Renal cortical epithelial cell (primary cell): ENCODE measurements at regions not wholly inside any gene's neighbourhood (a gene's known extent, or its start where the extent isn't known, plus 50 kb on each side); places are given as distances from the start of the nearest gene placed in this dataset.

Experiments
- DNase-seq: peaks from one replicate; pipeline ENCODE4 v3.0.0-alpha.2; 2011; ENCODE audit warnings: low read depth

DNA sequence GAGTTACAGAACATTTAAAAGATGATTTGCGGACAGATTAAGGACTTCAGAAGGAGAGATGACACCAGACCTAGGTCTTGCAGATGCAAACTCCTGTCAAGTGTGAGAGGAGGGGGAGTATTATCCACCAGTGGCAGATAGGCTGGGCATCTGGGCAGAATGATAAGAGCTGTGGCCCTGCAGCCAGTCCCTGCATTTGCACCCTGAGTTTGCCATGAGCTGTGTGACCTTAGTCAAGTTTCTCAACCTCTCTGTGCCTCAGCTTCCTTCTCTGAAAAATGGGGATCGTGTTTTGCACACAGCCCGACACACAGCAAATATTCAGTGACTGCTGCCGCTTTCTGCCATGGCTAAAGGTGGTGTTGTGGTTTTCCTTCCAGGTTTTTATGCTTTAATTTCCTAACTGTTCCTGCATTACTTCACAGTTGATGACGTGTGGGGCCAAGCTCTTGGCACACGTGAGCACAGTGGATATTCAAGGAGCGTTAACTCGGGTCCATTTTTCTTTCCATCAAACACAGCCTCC is 516.2 kb downstream of the CDH26 start:
- no peak for DNase-seq

- DNase-seq, result no peak
Observed at GRCh38 chr20:60476045-60476444, 517.8 kb downstream of the CDH26 start.

DNA sequence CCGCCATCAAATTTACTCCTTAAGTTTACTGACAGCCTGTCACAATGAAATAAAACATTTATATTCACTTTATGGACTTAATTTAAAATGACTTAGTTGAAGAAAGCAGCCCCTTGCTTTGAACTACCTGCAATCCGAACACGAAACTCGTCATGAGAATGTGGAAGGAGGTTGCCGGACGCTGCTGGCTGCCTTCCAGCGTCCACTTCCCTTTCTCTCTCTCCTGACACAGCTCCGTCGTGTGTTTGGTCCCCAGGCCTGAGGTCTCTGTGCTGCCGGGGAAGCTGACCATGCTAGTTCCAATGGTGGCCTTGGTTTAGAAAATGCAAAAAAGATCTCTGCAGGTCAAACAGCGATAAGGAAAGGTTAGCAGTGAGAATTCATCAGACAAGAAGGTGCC is 519.7 kb downstream of the CDH26 start:
- no peak for DNase-seq

DNA sequence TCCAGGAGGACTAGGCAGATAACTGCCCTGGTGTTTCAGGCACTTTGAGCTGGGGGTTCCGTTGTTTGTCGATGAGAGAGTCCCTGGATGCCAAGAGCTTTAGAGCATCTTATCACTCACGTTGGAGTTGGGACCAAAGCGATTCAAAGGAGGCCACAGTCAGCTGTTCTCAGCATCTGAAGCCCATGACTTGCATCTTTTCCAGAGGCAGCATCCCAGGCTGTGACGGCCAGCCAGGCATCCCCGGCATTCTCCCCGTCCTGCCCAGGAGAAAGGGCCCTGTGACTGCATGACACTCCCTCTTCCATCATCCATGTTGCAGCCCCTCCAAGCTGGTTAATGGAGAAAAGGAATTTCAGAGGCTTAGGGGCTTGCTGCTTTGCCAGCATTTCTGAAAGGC is 520.3 kb downstream of the CDH26 start:
- DNase-seq, result no peak

DNA sequence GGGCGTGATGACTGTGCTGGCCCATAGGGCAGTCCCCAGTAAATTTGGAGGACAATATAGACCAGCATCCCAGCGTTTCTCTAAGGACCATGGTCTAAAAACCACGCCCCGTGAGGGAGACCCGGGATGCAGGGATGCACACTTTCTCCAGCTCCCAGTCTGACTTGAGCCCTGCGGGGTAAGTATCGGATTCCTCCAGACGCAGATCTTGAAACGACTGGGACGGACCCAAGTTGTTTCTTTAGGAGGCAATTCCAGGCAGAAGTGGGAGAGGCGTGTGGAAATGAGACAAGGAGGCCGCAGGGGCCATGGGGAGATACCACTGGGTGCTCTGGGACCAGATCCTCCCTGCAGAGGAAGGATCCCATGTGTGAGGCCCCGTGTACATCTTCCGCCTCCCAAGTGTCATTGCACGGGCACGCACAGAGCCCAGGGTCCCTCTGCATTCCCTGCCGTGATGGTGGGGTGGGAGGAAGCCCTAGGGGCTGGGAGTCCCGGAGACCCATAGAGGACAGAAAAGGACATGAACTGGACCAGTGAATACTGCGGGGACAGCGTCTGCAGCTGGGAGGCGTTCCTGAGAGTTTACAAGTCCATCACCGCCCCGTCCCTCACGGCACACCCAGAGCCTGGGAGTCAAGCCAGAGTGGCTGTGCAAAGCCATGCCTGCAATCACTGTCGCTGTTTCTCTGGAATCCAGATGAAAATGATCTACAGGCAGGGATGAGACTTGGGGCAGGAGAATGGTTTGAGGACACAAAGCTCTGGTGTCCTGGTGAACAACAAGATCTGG is 522.9 kb downstream of the CDH26 start:
- DNase-seq, result no peak

DNA sequence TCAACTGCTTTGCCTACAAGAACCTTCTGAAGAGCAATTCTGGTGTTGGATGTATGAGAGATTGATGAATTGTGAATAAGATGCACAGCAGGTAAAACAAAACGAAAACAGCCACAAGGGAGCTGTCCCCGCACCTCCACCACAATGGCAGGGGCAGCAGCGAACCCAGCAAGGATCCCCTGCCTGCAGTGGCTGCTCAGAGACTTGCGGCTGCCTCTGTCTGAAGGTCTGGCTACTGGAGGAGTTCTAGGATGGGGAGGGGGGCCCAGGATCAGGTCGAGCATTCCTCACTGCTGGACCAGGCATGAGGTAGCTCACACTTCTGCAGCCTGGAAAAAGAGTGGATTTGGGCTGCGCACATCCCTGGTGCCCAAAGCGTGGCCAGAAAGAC is 523.5 kb downstream of the CDH26 start:
- DNase-seq, result no peak

DNA sequence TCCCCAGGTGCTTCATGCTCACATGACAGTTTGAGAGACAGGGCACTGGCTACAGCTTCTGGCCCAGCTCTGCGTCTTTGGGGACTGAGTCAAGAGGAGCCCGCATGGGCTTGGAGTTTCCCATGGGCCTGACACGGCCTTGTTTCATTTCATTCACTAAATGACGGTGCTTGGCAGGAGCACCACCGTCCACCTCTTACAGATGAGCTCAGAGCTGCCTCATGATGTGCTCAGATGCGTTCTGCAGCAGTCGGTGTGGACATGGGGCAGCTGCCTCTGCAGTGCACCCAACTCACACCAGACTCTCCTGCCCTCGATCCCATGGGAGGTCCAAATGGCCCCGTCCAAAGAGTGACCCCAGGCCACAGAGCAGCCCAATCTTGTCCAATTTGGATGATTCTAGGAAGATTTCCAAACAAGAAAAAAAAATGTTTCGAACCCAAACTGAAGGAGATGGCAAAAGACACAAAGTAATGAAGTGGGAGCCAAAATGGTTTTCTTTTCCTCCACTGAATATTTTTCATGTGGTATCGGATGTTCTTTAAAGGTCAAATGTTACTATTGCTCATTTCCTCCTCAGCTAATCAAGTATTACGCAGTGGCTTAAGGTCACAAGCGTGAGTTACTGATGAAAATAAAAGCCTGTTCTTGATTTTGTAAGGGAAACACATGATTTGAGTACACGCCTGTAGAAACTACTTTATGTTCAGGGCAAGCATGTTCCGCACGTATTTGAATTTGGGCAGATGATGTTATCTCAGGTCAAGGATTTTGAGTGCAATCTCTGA is 524.2 kb downstream of the CDH26 start:
- no peak for DNase-seq

GRCh38 chr20:60483371-60483770 is 525.1 kb downstream of the CDH26 start:
- DNase-seq, result no peak

DNA sequence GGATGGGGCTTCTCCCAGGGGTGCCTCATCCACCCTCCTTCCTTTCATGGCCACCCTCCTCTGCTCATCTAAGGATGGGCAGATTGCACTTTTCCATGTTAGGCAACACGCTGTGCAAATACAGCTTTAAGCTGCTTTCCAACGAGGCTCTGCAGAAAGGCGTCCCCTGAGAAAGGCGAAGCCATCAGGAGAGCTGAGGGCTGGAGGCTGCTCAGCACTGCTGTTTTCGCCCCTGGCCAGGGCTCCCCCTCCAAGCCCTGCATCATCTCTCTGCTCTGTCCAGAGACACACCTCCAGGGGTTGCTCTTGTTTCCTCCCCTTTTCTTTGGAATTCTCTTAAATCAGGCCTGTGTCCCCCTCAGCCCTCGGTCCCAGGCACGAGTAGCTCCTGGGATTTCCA is 526.1 kb downstream of the CDH26 start:
- no peak for DNase-seq

DNA sequence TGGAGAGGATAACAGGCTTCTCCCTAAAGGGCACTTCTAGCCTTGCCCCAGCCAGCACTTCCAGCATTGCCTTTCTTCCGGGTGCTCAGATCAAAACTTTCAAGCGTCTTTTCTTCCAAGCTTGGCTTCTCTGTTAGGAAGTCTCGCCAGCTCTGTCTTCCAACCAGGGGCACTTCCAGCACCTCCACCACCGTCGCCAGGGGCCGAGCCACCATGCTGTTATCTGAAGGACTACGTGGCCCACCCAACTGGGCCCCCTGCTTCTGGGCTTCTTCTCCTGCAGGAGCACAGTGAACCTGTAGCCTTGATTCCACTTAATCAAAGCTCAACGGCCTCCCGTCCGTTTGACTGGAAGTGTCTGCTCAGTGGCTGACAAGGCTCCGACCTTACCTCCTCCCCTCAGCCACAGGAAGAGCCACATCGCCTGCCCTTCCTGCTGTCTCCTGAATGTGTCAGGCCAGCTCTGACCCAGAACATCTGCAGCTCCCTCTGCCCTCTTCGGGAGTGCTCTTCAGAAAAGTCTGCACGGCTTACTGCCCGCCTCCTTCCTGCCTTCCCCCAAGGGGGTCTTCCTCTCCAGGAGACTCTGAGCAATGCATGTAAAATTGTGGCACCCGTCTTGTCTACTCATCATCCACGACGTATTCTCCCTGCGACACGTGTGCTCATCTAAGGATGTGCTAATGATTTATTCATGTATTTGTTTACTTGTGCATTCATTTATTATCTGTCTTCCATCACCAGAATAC is 527.0 kb downstream of the CDH26 start:
- DNase-seq, result no peak

DNA sequence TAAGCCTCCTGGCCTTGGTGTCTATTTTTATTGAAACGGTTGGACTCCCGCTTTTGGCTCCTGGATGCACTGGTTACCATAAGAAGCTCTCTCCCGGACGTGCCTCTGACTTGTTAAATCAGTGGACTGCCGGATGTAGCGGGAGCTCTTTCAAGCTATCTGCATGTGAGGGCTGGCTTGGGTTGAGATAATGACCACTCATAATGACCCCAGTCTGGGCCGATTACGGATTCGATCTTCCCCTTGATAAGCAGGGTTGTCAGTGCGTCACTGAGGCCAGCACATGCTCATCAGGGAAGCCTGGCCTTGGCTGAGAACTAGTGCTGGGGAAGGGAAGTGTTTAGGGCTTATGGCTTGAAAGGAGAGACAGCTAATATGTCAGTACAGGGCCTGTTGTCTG is 528.1 kb downstream of the CDH26 start:
- no peak for DNase-seq

- DNase-seq, result no peak
Observed at GRCh38 chr20:60486937-60487336, 528.7 kb downstream of the CDH26 start.

GRCh38 chr20:60490217-60491050 is 532.2 kb downstream of the CDH26 start:
- DNase-seq, result no peak

GRCh38 chr20:60491051-60491581 is 532.9 kb downstream of the CDH26 start:
- no peak for DNase-seq

DNA sequence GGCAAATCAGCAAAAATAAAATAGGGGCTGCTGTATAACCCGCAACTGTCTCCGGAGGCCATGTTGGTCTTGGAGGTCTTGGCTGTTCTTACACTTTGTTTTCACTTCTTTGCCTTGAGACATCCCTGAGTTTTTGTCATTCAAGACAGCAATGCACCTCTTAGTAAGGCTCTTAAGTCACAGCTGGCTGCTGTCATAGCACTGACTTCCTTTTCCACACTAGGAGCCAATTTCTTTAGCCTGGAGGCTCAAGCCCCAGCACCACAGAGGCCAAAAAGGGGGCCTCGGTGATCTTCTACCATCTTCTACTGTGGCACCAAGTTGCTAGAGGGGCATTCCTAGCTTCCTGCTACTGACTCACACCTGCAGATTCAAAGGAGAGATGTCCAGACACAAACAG is 536.3 kb downstream of the CDH26 start:
- no peak for DNase-seq

DNA sequence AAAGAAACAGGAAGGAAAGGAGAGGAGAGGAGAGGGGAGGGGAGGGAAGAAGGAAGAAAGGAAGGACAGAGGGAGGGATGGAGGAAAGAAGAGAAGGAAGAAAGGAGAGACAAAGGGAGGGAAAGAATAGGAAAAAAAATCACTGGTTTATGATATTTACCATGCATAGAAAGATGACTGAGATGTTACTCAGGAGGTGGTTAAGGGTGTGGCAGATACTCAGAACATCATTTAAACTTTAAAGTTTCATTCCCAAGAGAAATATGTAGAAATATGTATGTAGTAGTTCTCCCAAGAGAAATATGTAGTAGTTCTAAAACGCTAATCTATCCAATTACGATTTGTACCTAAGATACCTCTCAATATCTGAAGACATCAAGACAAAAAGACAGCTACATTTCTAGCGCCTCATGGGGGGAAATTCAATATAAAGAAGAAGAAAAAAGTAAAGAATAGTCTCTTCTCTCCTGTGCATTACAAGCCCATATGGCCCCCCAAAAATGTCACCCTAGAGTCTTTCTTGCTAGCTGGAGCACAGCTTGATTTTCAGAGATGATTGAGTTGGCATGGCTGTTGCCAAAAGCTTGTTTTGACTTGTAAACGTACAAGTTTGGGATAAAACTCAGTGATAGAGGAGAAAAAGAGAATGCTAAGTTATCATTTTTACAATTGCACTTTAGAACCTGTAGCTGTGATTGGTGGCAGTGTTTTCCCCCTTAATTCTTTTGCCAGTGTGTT is 539.2 kb downstream of the CDH26 start:
- DNase-seq, result no peak

- DNase-seq, result no peak
Observed at GRCh38 chr20:60500038-60500701, 541.9 kb downstream of the CDH26 start.

- no peak for DNase-seq
Observed at GRCh38 chr20:60501048-60501447, 542.8 kb downstream of the CDH26 start.

DNA sequence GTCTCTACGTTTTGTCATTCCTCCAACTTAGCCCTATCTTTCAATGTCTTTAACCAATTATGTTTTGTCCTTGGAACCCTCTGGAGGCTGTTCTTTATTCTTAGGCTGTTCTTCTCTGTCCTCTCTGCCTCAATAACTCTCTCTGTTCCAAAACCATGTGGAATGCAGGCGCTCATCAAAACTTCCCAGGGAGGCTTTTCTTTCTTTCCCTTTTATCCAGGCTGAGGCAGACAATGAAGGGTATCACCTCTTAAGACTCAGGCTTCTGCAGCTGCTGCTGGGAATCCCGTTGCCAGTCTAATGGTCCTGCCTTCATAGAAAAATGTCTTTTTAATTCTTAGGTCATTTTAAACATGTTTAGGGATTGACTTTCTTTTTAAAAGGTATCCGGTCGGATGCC is 544.7 kb downstream of the CDH26 start:
- no peak for DNase-seq

- no peak for DNase-seq
Observed at GRCh38 chr20:60505423-60505822, 547.2 kb downstream of the CDH26 start.
